CD1c-positive myeloid dendritic cell (primary cell): ENCODE measurements at regions not wholly inside any gene's neighbourhood (a gene's known extent, or its start where the extent isn't known, plus 50 kb on each side); places are given as distances from the start of the nearest gene placed in this dataset.

Experiments
- DNase-seq: peaks from one replicate; pipeline ENCODE4 v3.0.0-alpha.2; 2016; ENCODE audit errors: extremely low spot score

DNA sequence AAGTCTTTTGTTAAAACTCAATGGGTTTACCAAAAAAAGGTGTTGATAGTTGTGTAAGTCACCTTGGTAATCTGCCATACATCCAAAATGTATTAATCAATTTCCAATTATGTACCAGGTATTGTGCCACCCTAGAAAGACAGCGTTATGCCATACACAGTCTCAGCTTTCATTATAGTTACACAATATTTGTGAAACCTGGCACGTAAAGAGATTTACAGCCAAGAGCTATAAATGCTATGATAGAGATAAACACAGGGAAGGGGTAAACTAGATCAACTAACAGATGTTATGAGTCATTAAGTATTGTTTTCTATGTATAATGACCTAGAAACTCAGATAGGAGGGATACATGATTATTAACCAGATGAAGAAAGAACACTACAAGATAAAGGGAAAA lies 725.6 kb upstream of the SLITRK5 start:
- no peak for DNase-seq

DNA sequence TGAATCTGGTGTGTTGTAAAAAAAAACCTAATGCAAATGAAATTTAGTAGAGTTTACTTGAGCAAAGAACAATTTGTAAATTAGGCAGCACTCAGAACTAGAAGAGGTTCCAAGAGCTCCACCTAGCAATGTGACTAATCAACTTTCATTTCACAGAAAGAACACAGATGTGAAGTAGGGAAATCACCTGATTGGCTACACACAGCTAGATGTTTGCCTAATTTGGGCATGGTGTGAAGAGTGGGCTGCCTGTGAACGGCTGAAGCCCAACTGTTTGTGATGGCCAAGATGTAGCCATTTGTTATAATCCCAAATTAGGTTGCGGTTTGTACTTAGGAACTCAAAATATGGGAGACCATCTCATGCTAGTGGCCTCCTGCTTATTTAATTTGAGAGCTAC lies 724.4 kb upstream of the SLITRK5 start:
- no peak for DNase-seq

DNA sequence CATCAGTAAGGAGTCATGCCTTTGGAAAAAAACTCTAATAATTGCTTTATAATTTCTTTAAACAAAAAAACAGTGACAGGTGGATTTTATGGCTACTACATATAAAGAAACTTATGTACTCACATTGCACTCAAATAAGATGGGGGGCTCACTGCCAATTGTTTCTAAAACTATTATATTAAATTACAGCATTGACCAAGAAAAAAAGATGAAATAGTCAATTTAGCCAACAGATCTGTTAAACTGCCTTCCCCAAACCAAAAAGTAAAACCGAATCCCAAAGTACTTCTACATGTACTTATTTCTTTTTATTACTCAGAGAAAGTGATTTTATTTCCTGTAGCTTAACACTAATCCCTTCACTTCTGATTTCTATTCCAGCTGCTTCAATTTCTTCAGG lies 716.8 kb upstream of the SLITRK5 start:
- DNase-seq = no peak

DNA sequence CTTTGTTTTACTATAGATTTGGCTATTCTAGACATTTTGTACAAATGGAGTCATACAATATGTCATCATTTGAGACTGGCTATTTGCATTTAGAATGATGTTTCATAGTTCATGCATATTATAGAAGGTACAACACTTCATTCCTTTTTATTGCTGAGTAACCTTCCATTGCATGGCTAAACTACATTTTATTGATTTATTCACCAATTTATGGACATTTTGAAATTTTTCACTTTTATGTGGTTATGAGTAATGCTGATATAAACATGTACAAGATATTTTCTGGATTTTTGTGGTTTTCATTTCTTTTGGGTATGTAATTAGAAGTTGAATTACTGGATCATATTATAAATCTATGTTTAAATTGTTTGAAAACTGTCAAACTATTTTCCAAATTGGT lies 710.3 kb upstream of the SLITRK5 start:
- DNase-seq = no peak

DNA sequence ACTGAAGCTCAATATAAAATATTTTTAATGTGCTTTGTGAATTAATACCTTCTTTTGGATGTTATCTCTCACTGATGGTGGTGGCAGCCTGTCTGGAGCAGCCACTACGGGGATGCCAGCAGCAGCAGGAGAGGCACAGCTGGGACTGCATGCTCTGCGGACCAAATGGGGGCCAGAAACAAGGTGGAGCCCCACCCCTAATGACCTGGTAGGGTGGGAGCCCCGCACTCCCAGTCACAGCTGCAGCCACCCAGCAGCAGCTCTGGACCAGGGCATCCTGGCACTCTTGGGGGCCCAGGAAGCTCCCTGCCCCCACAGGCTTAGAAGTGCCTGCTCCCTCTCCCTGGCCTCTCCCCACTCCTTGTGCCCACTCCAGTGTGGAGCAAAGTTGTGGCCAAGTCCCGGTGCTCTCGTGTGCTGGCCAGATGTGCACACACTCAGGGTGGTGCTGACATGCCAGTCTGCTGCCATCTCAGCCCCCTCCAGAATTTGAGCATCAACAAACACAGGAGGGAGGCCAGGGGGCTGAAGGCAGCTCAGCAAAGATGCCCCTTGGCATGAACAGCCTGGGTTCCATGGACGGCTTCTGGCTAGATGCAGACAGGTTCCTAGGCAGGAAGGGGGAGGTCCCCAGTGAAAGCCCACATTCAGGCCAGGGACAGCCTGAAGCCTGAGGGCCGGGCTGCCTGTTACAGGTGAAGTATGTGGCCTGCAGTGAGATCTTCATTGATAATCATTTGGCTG lies 696.7 kb upstream of the SLITRK5 start:
- no peak for DNase-seq

DNA sequence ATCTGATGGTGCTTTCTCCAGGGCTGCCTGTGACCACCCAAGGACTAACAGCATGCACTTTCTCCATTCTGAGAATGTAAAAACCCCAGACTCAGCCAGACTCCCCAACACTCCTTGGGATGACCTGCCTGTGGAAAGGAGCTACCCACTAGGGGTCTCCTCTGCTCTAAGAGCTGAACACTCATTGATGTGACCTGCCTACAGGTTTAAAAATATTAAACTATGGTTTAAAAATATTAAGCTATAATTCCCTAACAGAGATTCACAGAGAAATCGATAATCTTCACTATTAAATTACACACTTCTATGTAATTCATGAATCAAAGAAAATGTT lies 696.2 kb upstream of the SLITRK5 start:
- no peak for DNase-seq

DNA sequence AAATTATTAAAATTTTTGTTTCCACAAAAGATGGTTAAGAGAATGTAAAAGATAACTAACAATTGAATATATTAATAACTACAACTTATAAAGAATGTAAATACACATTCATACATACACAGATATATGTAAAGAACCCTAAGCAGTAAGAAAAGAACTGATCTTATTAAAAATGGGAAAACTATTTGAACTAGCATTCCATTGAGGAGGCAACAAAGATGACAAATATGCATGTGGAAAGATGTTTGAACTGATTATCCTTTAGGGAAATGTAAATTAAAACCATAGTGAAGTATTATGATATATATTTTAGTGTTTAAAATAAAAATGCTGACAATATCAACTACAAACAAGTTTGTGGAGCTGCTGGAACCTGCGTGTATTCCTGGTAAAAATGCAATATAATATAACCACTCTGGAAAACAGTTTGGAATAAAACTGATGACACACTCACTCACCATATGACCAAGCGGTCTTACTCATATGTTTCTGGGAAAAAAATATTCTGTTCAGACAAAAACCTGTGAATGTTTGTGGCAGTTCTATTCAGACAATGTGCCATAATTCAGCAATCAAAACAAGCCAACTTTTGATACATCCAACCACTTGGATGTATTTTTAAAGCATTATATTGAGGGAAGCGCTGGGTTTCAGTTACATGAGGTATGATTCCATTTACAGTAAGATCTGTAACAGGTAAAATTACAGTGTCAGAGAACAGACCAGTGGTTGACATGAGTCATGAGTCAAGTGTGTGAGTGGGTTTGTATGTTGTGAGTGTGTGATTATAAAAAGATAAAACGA lies 694.4 kb upstream of the SLITRK5 start:
- no peak for DNase-seq

DNA sequence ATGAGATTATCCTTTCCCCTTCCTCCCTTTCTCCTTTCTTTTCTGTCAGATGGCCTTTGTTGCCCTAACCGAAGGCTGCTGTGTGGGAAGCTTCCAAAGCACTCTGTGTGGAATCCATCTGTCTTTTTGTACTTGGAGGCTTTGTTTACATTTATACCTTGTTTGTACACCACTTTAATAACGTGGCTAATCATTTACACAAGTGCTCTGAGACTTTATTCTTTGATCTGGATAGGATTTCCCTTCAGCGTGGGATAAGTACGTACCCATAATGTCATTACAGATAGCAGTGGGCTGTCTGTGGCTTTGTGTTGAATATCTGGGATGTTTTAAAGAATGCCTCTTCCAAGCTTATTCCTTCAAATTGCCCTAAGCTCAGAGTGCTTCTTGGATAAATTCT lies 684.7 kb upstream of the SLITRK5 start:
- DNase-seq = no peak

DNA sequence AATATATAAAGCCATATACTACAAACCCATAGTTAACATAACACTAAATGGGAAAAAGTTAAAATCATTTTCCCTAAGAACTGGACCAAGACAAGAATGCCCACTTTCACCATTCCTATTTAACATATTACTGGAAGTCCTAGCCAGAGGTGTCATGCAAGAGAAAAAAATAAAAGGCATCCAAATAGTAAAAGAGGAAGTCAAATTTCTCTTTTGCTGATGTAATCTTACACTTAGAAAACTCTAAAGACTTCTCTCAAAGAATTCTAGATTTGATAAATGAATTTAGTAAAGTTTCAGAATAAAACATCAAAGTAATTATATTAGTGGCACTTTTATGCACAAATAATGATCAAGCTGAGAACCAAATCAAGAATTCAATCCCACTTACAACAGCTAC lies 678.9 kb upstream of the SLITRK5 start:
- no peak for DNase-seq

DNA sequence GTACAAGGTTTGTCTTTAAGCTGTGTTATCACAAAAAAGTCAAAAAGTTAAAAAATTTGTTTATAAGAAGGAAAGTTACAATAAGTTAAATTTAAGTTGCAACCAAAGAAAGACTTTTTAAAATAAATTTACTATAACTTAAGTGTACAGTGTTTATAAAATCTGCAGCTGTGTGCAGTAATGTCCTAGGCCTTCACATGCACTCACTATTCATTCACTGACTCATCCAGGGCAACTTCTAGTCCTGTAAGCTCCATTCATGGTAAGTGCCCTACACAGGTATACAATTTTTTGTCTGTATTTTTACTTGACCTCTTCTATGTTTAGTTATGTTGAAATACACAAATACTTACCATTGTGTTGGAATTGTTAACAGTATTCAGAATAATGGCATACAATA lies 667.9 kb upstream of the SLITRK5 start:
- no peak for DNase-seq

DNA sequence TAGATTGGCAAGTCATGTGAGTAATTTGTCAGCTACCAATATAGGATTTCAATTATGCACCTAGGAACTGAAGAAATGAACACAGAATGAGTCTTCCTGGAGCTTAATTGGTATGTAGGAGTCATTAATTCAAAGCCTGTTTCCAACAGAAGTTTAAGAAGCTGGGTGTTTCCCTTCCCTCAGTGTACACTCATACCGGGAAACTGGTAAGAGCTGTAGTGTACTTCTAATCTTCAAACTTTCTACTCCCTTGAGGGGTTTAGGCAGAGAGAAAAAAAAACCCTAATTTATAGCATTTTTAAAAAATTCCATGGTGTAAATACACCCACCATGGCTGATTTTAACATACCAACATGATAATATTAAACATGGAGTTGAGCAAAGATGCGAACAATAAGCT lies 665.7 kb upstream of the SLITRK5 start:
- DNase-seq = no peak

DNA sequence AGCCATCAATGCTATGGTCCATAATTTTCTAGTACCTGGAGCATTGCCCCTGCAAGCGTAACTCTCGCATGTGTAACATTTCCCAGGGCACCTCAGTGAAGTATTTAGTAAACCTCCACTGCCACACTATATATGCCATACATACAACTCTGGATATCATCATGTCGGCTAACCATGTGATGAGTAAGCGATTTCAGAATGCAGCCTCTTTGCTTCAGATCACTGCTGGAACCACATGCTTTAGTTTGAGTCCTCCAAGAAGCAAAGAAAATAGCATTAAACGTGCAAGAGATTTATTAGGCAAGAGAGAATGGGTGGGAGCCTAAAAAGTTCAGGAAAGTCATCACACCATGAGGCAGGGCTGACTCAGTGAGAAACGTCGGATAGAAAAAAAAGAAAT lies 635.6 kb upstream of the SLITRK5 start:
- no peak for DNase-seq

DNA sequence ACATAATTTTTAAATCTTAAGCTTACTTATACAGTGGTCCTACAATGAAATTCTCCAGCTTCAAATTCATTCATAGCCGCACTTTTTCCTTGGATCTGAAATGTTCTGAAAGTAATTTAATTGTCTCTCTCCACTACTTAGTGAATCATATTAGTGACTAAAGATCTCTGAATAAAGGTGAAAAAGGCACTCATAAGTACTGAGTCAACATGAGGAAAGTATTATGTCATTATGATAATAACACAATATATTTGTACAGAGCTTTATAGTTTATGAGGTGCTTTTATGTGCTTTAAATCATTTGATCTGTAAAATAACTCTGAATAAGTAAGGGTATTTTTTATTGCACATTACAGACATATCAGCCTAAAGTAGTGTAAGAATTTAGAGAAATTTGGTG lies 628.2 kb upstream of the SLITRK5 start:
- DNase-seq = no peak

DNA sequence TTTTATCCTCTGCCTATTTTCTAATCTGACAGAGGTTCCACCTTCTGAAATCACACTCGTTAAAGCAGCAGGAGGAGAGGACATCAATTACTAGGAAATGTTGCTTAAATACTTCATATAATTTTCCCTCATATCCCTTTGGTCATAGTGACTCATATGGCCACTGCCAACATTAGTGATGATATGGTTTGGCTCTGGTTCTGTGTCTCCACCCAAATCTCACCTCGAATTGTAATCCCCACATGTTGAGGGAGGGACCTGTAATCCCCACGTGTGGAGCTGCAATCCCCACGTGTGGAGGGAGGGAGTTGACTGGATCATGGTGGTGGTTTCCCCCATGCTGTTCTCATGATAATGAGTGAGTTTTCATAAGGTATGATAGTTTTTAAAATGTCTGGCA lies 618.4 kb upstream of the SLITRK5 start:
- DNase-seq = no peak

DNA sequence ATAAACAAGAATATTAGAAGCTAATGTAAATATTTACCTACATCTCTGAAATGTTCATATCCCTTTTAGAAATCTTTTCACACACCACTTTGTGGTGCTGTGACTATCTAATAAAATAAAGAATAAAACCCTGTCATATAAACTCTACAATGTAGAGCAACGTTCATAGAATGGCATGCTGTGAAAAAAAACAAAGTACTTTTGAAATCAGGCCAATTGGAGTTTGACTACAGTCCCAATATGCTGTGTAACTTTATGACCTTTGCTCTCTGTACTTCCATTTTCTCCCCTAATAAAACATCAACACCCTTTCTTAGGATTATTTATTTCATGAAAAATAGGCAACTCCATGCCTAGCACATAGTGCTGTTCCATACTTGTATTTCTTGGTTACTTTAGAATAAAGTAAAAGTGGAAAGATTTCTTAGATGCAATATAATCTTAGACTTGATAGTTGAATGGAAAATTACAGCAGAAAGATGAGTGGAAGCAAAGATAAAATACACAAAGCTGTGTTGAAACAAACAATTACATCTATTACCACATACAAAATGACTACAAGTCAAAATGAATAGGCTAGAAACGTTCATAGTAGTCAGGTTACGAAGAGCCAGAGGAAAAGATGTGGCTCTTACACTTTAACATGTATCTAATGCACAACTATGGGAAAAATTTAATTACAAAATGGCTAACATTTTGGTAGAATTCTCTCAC lies 613.2 kb upstream of the SLITRK5 start:
- DNase-seq = no peak

DNA sequence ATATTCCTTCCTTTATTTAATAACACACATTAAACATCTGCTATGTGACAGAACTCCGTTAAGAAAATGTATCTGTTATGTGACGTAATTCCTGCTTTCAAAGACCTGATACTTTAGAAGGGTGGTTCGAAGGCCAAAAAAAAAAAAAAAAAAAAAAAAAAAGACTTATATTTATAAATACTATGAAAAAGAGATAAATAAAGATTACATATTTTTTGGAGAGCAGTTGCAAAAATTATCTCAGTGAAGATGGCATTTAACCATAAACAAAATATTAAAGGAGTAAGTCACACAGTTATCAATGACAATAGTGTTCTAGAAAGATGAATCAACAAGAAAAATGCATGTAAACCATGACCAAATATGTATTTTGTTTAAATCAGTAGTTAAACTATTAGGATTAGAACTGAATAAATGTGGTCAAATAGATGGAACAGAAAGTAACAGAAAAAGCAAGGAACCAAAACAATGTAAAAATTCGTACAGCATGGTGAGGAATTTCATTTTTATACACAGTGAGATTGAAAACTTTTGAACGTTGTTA lies 612.3 kb upstream of the SLITRK5 start:
- DNase-seq = no peak

DNA sequence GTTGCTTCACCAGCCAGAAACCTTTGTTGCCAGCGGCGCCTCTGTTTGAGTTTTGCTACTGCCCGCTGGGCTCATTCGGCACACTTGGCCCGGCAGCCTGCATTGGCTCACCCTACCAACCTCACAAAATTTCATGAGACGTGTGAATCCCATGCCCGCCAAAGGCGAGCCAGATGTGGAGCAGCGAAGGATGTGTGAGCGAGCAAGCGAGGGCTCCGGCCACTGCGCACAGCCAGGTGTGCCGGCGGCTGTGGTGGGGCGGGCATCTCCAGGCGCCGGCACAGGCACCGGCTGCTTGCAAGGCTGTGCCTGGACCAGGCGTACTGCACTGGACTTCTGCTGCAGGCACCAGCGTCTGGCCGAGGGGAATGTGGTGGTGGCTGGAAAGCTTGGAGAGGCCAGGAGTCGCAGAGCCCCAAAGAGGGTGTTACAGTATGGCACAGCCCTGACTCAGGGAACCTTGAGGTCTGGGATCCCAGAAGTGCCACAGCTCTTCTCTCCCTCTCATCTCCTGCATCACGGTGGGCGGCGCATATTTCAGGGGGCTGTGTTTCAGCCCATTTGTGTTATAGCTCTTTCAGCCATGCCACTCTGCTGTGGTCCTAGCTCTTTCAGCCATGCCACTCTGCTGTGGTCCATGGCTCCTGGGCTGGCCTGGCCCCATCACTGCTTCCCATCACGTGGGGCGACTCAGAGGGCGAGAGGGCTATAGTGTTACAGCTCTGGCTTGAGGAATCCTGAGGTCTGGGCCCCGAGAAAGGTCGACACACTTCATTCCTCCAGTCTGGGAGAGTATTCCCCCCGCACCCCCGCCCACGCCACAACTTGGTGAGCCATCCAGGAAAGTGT lies 592.0 kb upstream of the SLITRK5 start:
- no peak for DNase-seq

DNA sequence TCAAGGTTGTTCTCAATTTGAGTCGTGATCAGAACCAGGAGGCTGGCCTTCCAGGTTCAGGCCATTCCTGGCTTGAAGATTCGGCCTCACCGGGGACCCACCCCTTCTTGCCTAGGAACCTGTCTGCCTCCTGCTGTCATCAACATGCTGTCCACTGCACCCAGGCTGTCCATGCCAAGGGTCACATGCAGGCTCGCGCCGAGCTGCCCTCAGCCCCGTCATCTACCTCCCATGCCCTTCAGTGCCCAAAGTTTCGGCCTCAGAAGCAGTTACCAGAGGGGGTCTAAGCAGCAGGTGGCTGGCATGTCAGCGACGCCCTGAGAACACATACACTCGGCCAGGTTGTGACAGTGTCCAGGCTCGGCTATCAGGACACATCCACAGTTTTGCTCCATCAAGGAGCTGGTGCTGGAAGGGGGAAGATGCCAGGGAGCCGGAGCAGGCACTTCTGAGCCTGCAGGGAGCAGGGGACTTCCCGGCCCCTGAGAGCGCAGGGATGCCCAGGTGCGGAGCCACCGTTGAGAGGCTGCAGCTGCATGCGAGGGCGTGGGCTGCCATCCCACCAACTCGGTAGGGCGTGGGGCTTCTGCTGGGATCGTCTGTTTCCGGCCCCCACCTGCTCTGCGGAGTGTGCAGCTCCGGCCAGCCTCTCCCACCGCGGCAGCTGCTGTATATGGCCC lies 590.9 kb upstream of the SLITRK5 start:
- DNase-seq = no peak

DNA sequence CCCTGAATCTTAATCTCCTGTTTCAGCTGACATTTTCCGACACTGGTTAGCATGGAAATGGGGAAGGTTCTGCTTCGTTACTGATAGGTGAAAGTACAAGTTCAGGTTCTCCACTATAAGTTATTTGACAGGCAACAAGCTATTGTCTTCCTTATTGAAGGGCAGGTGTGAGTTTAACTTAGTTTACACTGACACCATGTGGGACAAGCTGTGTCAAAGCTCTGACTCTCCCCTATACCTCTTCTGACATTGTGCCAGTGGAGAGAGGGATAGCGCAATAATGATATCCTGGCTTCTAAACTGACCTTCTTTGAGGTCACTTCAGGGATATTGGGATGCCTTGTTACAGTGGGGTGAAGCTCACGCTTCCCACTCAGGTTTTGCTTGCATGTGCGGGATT lies 587.0 kb upstream of the SLITRK5 start:
- no peak for DNase-seq

DNA sequence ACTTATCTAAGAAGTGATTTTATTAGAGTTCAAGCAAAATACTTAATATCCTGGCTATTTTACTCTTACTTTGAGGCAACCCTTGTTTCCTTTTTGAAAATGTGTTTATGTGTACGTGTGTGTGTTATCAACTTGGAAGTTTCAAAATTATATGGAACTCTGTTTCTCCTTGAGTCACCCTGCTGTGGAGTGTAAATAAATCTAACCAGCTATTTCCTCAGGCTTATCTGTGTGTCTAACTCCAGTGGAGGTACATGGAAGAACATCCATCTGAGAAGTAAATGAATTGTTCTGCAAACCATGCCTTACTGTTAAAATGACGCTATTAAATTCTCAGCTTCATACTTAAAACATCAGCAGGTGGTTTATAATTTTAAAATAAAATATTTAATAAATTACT lies 583.4 kb upstream of the SLITRK5 start:
- DNase-seq = no peak

DNA sequence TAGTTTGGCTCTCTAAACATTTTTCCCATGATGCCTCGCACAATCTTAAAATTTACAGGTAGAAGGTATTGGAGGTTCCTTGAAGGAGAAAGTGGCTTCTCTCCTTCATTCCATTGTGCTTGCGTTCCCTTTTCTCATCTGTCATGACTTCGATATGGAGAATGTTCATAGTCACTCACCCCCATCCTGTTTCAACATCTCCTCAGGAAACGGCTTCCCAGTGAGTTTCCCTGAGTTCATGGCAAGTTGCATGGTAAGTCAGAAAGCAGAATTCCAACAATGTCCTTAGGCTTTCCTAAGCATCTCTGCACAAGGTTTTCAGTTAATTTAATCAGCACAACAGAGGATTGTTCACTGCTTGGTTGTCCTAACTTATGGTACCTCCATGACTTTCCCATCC lies 581.8 kb upstream of the SLITRK5 start:
- no peak for DNase-seq
